Endothelial cell (in vitro differentiated cells): ENCODE measurements at regions not wholly inside any gene's neighbourhood (a gene's known extent, or its start where the extent isn't known, plus 50 kb on each side); places are given as distances from the start of the nearest gene placed in this dataset.

ENCODE experiments used
- DNase-seq: peaks from one replicate; pipeline ENCODE4 v3.0.0; 2021; ENCODE audit warnings: low spot score
- H3K27ac Mint-ChIP-seq: one replicate; pipeline ENCODE4 v1.8.0; 2021; ENCODE audit warnings: mixed read lengths, inconsistent platforms; ENCODE audit not compliant: unreplicated experiment
- H3K27me3 Mint-ChIP-seq: one replicate; pipeline ENCODE4 v1.8.0; 2021; ENCODE audit warnings: mild to moderate bottlenecking, moderate library complexity, mixed read lengths, inconsistent platforms; ENCODE audit not compliant: unreplicated experiment
- H3K36me3 Mint-ChIP-seq: one replicate; pipeline ENCODE4 v1.8.0; 2021; ENCODE audit warnings: mild to moderate bottlenecking, low read depth, mixed read lengths, inconsistent platforms; ENCODE audit not compliant: unreplicated experiment
- H3K4me1 Mint-ChIP-seq: one replicate; pipeline ENCODE4 v1.8.0; 2021; ENCODE audit warnings: mild to moderate bottlenecking, mixed read lengths, inconsistent platforms; ENCODE audit not compliant: unreplicated experiment
- H3K4me3 Mint-ChIP-seq: one replicate; pipeline ENCODE4 v1.8.0; 2021; ENCODE audit warnings: mild to moderate bottlenecking, mixed read lengths, inconsistent platforms; ENCODE audit not compliant: unreplicated experiment
- H3K9me3 Mint-ChIP-seq: one replicate; pipeline ENCODE4 v1.8.0; 2021; ENCODE audit warnings: mixed read lengths, inconsistent platforms; ENCODE audit not compliant: unreplicated experiment
- TF ChIP-seq, protein P1 (sequence below): fragments of 200-600 bp; sonication (generic); IDR thresholded peaks from one replicate; pipeline ENCODE4 v1.5.0; 2021; ENCODE audit warnings: antibody characterized with exemption; ENCODE audit not compliant: unreplicated experiment

DNA sequence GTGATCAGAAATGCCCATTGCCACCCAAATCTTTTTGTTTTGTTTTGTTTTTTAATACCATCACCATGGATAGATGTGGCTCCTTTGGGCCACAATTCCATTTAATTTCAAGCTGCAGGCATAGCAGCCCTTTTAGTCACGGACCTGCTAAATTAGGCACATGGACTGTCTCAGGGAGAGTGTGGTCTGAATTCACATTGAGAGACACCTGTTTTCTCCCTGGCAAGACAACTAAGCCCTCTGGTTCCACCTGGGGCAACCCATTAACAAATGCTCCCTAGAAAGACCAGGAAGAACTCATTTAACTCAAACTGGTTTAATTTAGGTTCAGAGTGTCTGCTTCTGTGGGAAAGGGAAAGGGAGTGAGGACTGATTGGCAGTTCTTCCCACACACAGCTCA, 88.2 kb upstream of the ANKRD1 start:
- H3K27me3 Mint-ChIP-seq, result no peaks in the 10 kb centered on the region
- peaks cover 23% of the 10 kb centered on the region for H3K4me1 Mint-ChIP-seq
- H3K9me3 Mint-ChIP-seq, result no peaks in the 10 kb centered on the region
- TF ChIP-seq, protein P1, sequence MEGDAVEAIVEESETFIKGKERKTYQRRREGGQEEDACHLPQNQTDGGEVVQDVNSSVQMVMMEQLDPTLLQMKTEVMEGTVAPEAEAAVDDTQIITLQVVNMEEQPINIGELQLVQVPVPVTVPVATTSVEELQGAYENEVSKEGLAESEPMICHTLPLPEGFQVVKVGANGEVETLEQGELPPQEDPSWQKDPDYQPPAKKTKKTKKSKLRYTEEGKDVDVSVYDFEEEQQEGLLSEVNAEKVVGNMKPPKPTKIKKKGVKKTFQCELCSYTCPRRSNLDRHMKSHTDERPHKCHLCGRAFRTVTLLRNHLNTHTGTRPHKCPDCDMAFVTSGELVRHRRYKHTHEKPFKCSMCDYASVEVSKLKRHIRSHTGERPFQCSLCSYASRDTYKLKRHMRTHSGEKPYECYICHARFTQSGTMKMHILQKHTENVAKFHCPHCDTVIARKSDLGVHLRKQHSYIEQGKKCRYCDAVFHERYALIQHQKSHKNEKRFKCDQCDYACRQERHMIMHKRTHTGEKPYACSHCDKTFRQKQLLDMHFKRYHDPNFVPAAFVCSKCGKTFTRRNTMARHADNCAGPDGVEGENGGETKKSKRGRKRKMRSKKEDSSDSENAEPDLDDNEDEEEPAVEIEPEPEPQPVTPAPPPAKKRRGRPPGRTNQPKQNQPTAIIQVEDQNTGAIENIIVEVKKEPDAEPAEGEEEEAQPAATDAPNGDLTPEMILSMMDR, result no peak
- DNase-seq, result no peak
- no peak overlapping the region for H3K4me3 Mint-ChIP-seq
- H3K36me3 Mint-ChIP-seq, result no peaks in the 10 kb centered on the region
- no peak overlapping the region for H3K27ac Mint-ChIP-seq

DNA sequence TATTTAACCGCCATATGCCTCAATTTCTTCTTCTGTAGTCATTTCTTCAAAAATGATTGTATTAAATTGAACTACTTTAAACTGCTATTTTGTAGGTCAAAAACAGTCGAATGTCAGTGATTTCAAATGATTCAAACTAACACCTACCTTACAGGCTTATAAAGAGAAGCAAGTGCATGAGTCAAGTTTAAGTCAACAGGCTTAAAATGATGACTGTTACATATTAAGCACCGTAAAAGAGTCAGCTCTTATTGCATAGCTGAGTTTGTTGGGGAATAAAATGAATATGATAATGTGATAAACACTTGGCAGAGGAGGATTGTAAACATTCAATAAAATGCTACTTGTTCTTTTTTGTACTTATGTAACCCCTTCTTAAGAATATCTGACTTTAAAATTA, 90.1 kb upstream of the ANKRD1 start:
- peaks cover 21% of the 10 kb centered on the region for H3K4me1 Mint-ChIP-seq
- TF ChIP-seq, protein P1, result no peak
- H3K36me3 Mint-ChIP-seq, result no peaks in the 10 kb centered on the region
- no peak for DNase-seq
- no peaks in the 10 kb centered on the region for H3K9me3 Mint-ChIP-seq
- no peaks in the 10 kb centered on the region for H3K27me3 Mint-ChIP-seq
- H3K27ac Mint-ChIP-seq, result no peak overlapping the region
- H3K4me3 Mint-ChIP-seq, result no peak overlapping the region

DNA sequence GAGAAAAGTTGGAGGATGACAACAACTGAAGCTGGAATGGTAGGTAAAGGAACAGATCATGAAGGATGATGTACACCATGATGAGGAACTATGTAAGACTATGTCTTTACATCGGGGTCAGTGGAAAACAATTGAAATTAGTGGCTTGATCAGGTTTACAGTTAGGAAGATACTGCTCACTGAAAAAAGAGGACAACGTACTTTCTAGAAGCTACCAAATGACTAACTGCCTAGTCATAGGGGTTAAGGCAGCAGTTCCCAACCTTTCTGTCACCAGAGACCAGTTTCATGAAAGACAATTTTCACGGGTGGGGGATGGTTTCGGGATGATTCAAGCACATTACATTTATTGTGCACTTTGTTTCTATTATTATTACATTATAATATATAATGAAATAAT, 91.6 kb upstream of the ANKRD1 start:
- TF ChIP-seq, protein P1, result no peak
- H3K4me3 Mint-ChIP-seq, result no peak overlapping the region
- no peak for DNase-seq
- H3K36me3 Mint-ChIP-seq, result no peaks in the 10 kb centered on the region
- peaks cover 10% of the 10 kb centered on the region for H3K4me1 Mint-ChIP-seq
- H3K27me3 Mint-ChIP-seq, result no peaks in the 10 kb centered on the region
- H3K27ac Mint-ChIP-seq, result no peak overlapping the region
- no peaks in the 10 kb centered on the region for H3K9me3 Mint-ChIP-seq

DNA sequence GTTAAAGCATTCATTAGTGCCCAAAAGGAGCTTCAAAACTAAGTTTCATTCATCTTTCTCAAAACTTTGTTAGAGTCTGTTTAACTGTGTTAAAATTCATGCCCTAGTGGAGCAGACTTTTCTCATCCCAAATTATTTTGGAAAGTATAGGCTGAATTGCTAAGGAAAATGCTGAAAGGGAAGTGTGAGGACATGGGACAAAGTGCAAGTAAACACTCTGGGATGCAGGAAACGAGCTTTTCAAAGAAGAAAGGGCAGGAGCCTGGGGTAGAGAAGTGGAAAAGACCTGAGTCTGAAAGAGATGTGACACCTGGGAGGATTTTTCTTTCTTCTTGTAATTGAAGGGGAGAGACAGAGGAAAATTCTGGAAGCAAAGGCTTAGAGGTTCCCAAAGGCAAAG, 93.1 kb upstream of the ANKRD1 start:
- TF ChIP-seq, protein P1, result no peak
- Mint-ChIP-seq H3K9me3 (no peaks in the 10 kb centered on the region), H3K27me3 (no peaks in the 10 kb centered on the region), H3K4me1 (peaks cover 10% of the 10 kb centered on the region), H3K4me3 (no peak overlapping the region), H3K27ac (no peak overlapping the region), H3K36me3 (no peaks in the 10 kb centered on the region)
- DNase-seq, result no peak

DNA sequence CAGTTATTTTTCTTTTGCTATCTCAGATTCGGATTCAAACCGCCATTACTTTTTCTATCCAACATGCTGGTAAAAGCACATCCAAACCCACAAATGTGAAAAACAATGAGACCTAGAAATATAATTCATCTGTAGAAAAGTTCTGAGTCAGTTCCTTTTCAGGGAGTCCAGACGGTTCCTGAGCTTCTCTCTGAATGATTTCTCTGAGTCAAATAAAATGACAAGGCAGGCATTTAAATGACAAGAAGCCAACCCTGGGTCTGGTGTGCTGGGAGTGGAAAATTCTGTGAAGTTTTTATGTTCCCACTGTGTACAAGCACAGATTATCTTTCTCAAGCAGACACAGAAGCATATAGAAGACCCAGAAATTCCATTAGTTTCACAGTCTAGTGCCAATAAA, 96.3 kb upstream of the ANKRD1 start:
- no peak overlapping the region for H3K27ac Mint-ChIP-seq

More for the DNA sequence above, 96.3 kb upstream of the ANKRD1 start:
- H3K36me3 Mint-ChIP-seq, result no peaks in the 10 kb centered on the region
- H3K4me3 Mint-ChIP-seq, result no peak overlapping the region
- no peak for DNase-seq
- TF ChIP-seq, protein P1, result no peak
- no peaks in the 10 kb centered on the region for H3K9me3 Mint-ChIP-seq
- peaks cover 19% of the 10 kb centered on the region for H3K4me1 Mint-ChIP-seq
- no peaks in the 10 kb centered on the region for H3K27me3 Mint-ChIP-seq
